ENCODE measurements at regions not wholly inside any gene's neighbourhood (a gene's known extent, or its start where the extent isn't known, plus 50 kb on each side); places are given as distances from the start of the nearest gene placed in this dataset.

DNA sequence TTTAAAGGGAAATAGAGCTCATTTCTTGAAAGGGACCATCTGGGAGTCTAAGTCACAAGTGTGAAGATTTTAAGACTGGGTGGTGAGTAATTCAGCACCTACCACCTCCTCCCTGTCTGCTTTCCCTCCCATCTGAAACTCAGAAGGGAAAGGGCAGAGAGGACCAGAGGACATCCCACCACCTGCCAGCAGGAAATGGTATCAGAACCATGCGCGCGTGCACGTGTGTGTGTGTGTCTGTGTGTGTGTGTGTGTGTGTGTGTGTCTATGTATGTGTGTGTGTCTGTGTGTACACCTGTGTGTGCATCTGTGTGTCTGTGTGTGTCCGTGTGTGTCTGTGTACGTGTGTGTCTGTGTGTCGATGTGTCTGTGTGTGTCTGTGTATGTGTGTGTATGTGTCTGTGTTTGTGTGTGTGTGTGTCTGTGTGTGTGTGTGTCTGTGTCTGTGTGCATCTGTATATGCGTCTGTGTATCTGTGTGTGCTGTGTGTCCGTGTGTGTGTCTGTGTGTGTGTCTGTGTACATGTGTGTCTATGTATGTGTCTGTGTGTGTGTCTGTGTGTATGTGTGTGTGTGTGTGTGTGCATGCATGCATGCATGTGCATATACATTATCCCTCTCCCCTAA is 76.8 kb downstream of the ZFP36L2 start:
- POLR2A ChIA-PET = interaction anchor here (0.7 to 1.5 kb wide), 2 partner anchors 9 to 69 kb away, joined by 3 to 4 read pairs; no protein-coding TSS in a partner anchor
- H3K9ac ChIP-seq (ENCODE audit: control insufficient read depth, insufficient read depth, low read length) = no peak overlapping the region
- intact Hi-C loops (cut with micrococcal nuclease; ENCODE audit: unreplicated experiment) (no loop called here), in situ Hi-C loops (cut with MboI) (no loop called here)
- no peak overlapping the region for H3K27ac ChIP-seq (ENCODE audit: control insufficient read depth, insufficient read depth)
- no peak overlapping the region for H3K4me3 ChIP-seq
- no peak overlapping the region; the same call in 1 of the 2 replicates for H3K4me2 ChIP-seq (ENCODE audit: control insufficient read depth, insufficient read depth)
- H3K27me3 ChIP-seq (replicated peaks in 1 of 2; ENCODE audit: control insufficient read depth in 2 of 2, insufficient read depth in 2 of 2, low read length in 1 of 2) = no peaks in the 10 kb centered on the region
- DNase-seq (ENCODE audit: low read depth, low spot score) = no peak
- FAIRE-seq = no peak
- no peaks in the 10 kb centered on the region for H3K79me2 ChIP-seq (ENCODE audit: control insufficient read depth, insufficient read depth, low read length)
- 29% methylated on average over 8 of the region's 9 CpGs for WGBS (ENCODE audit: insufficient coverage, insufficient replicate concordance, low lambda C conversion rate, missing lambda C conversion rate)
- CTCF ChIA-PET = interaction anchor here (0.9 to 2.8 kb wide), 6 partner anchors 21 to 335 kb away, joined by 3 to 12 read pairs (median 3); no protein-coding TSS in a partner anchor
- ATAC-seq = peak; percentile 85
- RAD21 ChIA-PET (ENCODE audit: unreplicated experiment) = interaction anchor here (0.6 to 1.7 kb wide), 13 partner anchors 10 to 334 kb away, joined by 3 to 7 read pairs (median 3); no protein-coding TSS in a partner anchor
- no peak overlapping the region for H2AFZ ChIP-seq (ENCODE audit: control insufficient read depth, low read depth, low read length)
- BruUV-seq (replicated peaks) = no TSS peak
- no peaks in the 10 kb centered on the region for H3K36me3 ChIP-seq (ENCODE audit: control insufficient read depth in 2 of 2, insufficient read depth in 2 of 2, low read length in 1 of 2)
- peaks cover 11% of the 10 kb centered on the region for H3K4me1 ChIP-seq (ENCODE audit: control insufficient read depth, insufficient read depth, low read length)
- H4K20me1 ChIP-seq (ENCODE audit: control insufficient read depth, insufficient read depth) = no peaks in the 10 kb centered on the region
- SMC1A ChIA-PET (ENCODE audit: uncharacterized antibody, unreplicated experiment) = interaction anchor here (0.6 to 1.5 kb wide), 4 partner anchors 14 to 457 kb away, joined by 3 read pairs; no protein-coding TSS in a partner anchor
- no peaks in the 10 kb centered on the region for H3K9me3 ChIP-seq (replicated peaks; ENCODE audit: control insufficient read depth, insufficient read depth, low read length)
- TF ChIP-seq ZSCAN29 (IDR thresholded peaks at IDR 0.05) (no peak), EZH2 (IDR thresholded peaks at IDR 0.05; ENCODE audit: borderline replicate concordance, control insufficient read depth, low read depth, low read length) (no peak), MYC (IDR thresholded peaks at IDR 0.05; ENCODE audit: insufficient read depth, insufficient read length, insufficient replicate concordance, low read length, severe bottlenecking) (no peak), NFYA (IDR thresholded peaks at IDR 0.05; ENCODE audit: borderline replicate concordance, low read depth, low read length) (no peak), HDAC6 (IDR thresholded peaks at IDR 0.05; ENCODE audit: unreplicated experiment) (no peak), CEBPB (IDR thresholded peaks at IDR 0.05; ENCODE audit: borderline replicate concordance in 1 of 2, low read depth in 2 of 2, low read length in 2 of 2) (no peak), MTA3 (IDR thresholded peaks at IDR 0.05; ENCODE audit: borderline replicate concordance, low read length) (no peak), POLR2AphosphoS2 (IDR thresholded peaks at IDR 0.05; ENCODE audit: low read depth, low read length) (no peak), RUNX3 (IDR thresholded peaks at IDR 0.05; ENCODE audit: low read length) (0 out of 2 replicates have a peak, but pooled peaks have one; percentile 19), ZNF384 (IDR thresholded peaks at IDR 0.05; ENCODE audit: borderline replicate concordance, low read depth, low read length) (no peak), ZNF274 (IDR thresholded peaks at IDR 0.05; ENCODE audit: insufficient read depth, insufficient read length) (no peak), RBBP5 (conservative IDR thresholded peaks at IDR 0.05) (no peak), BRCA1 (IDR thresholded peaks at IDR 0.05; ENCODE audit: low read depth, low read length) (no peak), TCF12 (IDR thresholded peaks at IDR 0.05; ENCODE audit: low read depth, low read length) (no peak), ZZZ3 (IDR thresholded peaks at IDR 0.05; ENCODE audit: control insufficient read depth, insufficient read length, low read depth) (no peak), IKZF1 (conservative IDR thresholded peaks at IDR 0.05) (peak; percentile 80), ZNF217 (IDR thresholded peaks at IDR 0.05) (no peak), MXI1 (IDR thresholded peaks at IDR 0.05; ENCODE audit: low read depth, low read length) (no peak), CBX5 (IDR thresholded peaks at IDR 0.05; ENCODE audit: low read depth) (no peak)
- TF ChIP-seq, protein P1, sequence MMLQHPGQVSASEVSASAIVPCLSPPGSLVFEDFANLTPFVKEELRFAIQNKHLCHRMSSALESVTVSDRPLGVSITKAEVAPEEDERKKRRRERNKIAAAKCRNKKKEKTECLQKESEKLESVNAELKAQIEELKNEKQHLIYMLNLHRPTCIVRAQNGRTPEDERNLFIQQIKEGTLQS (IDR thresholded peaks at IDR 0.05; ENCODE audit: borderline replicate concordance, extremely low read depth, low read depth, low read length) = no peak
- TF ChIP-seq, protein P2, sequence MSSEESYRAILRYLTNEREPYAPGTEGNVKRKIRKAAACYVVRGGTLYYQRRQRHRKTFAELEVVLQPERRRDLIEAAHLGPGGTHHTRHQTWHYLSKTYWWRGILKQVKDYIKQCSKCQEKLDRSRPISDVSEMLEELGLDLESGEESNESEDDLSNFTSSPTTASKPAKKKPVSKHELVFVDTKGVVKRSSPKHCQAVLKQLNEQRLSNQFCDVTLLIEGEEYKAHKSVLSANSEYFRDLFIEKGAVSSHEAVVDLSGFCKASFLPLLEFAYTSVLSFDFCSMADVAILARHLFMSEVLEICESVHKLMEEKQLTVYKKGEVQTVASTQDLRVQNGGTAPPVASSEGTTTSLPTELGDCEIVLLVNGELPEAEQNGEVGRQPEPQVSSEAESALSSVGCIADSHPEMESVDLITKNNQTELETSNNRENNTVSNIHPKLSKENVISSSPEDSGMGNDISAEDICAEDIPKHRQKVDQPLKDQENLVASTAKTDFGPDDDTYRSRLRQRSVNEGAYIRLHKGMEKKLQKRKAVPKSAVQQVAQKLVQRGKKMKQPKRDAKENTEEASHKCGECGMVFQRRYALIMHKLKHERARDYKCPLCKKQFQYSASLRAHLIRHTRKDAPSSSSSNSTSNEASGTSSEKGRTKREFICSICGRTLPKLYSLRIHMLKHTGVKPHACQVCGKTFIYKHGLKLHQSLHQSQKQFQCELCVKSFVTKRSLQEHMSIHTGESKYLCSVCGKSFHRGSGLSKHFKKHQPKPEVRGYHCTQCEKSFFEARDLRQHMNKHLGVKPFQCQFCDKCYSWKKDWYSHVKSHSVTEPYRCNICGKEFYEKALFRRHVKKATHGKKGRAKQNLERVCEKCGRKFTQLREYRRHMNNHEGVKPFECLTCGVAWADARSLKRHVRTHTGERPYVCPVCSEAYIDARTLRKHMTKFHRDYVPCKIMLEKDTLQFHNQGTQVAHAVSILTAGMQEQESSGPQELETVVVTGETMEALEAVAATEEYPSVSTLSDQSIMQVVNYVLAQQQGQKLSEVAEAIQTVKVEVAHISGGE (CRISPR knock-in tag; IDR thresholded peaks at IDR 0.05) = no peak
